GM12875 (cell line): ENCODE measurements at regions not wholly inside any gene's neighbourhood (a gene's known extent, or its start where the extent isn't known, plus 50 kb on each side); places are given as distances from the start of the nearest gene placed in this dataset.

Experiments
- H3K4me3 ChIP-seq: one replicate; pipeline ENCODE4 v1.5.1; 2011; ENCODE audit warnings: low read depth, low read length, control low read depth
- TF ChIP-seq, protein P1 (sequence below): IDR thresholded peaks from 2 replicates; pipeline ENCODE4 v1.5.1; 2011; ENCODE audit warnings: low read depth, mild to moderate bottlenecking, control low read depth, inconsistent platforms, low read length, moderate library complexity, borderline replicate concordance; ENCODE audit not compliant: insufficient read depth

DNA sequence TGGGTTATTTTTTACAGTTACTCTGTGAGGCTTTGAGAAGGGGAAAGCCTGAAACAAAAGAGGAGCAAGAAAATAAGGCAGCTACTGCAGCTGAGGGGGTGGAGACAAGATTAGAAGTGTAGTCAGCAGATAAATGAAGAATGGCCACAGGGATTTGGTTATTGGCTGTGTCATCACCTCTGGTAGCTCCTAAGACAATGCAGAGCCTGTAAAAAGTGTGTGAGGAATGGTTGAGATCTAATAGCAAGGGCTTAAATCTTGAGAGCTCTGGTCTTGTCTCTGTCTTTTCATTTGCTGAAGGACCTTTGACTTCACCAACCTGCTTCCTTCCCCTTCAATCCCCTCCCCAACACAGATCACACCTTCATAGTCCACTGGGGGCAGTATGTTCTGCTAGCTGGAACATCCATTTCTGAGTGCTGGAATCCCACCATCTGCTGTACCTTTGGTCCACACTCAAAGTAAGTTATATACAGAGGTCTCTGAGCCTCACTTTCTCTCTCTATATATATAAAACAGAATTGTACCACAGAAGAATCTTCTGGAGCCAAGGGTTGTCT, 213.7 kb upstream of the ZIC3 start:
- TF ChIP-seq, protein P1, sequence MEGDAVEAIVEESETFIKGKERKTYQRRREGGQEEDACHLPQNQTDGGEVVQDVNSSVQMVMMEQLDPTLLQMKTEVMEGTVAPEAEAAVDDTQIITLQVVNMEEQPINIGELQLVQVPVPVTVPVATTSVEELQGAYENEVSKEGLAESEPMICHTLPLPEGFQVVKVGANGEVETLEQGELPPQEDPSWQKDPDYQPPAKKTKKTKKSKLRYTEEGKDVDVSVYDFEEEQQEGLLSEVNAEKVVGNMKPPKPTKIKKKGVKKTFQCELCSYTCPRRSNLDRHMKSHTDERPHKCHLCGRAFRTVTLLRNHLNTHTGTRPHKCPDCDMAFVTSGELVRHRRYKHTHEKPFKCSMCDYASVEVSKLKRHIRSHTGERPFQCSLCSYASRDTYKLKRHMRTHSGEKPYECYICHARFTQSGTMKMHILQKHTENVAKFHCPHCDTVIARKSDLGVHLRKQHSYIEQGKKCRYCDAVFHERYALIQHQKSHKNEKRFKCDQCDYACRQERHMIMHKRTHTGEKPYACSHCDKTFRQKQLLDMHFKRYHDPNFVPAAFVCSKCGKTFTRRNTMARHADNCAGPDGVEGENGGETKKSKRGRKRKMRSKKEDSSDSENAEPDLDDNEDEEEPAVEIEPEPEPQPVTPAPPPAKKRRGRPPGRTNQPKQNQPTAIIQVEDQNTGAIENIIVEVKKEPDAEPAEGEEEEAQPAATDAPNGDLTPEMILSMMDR, result 0 out of 2 replicates have a peak, but pooled peaks have one; percentile 15
- no peak overlapping the region for H3K4me3 ChIP-seq

DNA sequence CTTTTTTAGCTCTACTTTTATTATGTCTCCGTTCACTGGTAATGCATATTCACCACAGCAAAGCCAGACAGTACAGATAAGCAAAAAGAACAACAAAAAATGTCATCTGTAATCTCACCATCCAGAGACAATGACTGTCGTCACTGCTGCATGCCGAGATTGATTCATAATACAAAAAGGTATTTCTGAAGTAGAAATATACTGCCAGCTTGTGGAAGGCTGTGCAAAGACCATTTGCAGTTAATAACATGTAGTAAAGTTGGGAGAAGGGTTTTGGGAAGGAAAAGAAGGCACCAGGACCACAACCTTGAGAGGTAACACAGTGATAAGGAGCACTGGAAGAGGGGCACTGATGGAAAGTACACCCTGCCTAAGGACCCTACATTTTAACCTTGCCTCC, 223.0 kb upstream of the ZIC3 start:
- TF ChIP-seq, protein P1, result no peak

DNA sequence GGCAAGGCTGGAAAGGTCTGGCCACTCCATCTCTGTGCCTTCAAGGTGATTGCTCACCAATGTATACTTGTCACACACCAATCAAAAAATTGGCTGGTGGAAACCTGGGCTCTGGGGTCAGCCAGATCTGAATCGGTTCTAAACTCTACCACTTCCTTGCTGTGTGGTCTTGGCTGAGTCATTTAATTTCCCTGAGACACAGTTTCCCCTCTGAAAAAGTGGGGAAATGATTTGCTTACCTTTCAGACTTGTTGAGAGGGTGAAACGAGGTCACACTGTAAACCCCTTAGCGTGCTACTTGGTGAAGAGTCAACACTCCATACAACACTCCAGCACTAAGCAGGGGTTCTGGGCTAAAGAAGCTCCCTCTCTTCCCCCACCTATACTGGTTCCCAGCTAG, 252.3 kb upstream of the ZIC3 start:
- no peak overlapping the region for H3K4me3 ChIP-seq
- TF ChIP-seq, protein P1, result no peak

More for the DNA sequence above, 223.0 kb upstream of the ZIC3 start:
- no peak overlapping the region for H3K4me3 ChIP-seq

DNA sequence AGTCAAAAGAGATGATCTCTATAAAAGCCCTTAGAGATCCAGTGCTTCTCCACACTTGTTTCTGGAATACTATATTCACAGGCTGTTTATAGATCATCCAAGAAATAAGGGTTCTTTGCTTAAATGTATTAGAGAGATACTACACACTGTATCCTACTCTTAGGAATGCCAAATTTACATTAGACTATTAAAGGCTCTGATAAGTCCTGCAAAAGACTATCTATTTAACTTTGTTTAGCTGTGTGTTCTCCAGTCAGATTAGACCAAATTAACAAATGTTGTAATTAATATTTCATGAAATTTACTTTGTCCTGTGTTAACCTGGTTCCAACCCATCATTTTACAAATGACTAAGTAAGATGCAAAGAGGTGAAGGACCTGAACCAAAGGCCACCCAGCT, 260.5 kb upstream of the ZIC3 start:
- H3K4me3 ChIP-seq, result no peak overlapping the region
- TF ChIP-seq, protein P1, result no peak

DNA sequence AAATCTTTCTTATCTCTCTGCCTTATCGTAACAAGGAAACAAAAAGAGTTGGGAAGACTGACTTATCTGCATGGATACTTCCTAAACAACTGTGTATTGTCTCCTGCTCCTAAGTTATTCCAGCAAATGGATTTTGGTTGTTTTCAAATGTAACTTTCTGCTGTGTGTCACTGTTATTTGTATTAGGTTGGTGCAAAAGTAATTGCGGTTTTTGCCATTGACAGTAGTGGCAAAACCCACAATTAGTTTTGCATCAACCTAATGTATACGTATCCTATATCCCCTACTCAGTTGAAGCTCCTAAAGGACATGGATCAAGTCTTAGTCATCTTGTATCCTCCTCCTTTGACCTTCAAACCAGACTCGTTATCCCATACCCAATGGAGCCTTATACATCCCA, 263.4 kb upstream of the GPR101 start:
- TF ChIP-seq, protein P1, result no peak
- H3K4me3 ChIP-seq, result no peak overlapping the region

DNA sequence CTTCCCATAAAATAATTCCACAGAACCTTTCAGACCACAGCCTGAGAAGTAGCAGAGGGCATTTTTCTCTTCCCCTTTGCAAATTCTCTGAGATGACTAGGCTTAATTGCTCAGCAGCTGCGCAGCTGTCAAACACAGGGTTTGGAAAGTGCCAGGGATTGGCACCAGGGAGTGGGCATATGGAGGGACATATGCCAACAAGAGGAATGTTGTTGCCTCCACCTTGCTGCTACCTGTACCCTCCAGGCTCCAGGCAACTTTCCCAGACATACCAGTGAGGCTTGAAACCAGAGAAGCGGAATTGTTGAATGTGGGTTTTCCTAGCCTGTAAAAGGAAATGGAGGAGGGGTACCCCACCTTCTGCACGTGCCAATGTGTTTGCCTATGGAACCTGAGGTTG, 256.2 kb upstream of the GPR101 start:
- H3K4me3 ChIP-seq, result no peak overlapping the region
- TF ChIP-seq, protein P1, result no peak

DNA sequence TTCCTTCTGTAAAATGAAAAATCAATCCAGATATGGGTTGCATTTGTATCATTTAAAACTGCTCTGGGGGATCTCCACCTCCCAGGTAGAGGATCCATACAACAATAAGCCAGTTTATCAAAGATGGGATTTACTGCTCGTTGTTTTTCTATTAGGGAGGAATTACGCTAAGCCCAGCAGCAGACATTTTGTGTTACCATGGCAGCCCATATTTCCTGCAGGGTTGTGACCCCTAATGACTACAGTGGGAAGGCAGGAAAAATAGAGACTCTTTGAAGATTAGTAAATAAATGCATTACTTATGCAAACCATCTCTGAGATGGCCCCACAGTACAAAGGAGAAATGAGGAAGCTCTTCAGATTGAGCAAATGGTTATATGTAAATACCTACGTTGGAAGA, 253.4 kb upstream of the GPR101 start:
- TF ChIP-seq, protein P1, result no peak
- H3K4me3 ChIP-seq, result no peak overlapping the region
